GM12878 (cell line): ENCODE measurements at regions not wholly inside any gene's neighbourhood (a gene's known extent, or its start where the extent isn't known, plus 50 kb on each side); places are given as distances from the start of the nearest gene placed in this dataset.

Source experiments
- ATAC-seq: fragments of 200-7000 bp; cut with Tn5 transposase; 3 replicates; pipeline ENCODE4 v1.9.1; 2020; ENCODE audit warnings: mild to moderate bottlenecking, moderate library complexity
- BruUV-seq: library from RNA; stranded (reverse); fragments of 400-500 nt; replicated peaks from 2 replicates; lab custom pipeline; 2021; lab: Mats Ljungman, UMichigan
- CTCF ChIA-PET: fragments of 300-600 bp; sonication (Branson Sonifier 250); formaldehyde crosslinking; extraction: SDS; loops from one replicate; lab custom pipeline; 2021; ENCODE audit warnings: inconsistent platforms; lab: Yijun Ruan, JAX
- POLR2A ChIA-PET: fragments of 350-600 bp; formaldehyde crosslinking; extraction: SDS; loops from one replicate; lab custom pipeline; 2021; ENCODE audit warnings: inconsistent platforms; lab: Charles Lee
- RAD21 ChIA-PET: fragments of 300-600 bp; sonication (Branson Sonifier 250); formaldehyde crosslinking; loops from one replicate; lab custom pipeline; 2023; ENCODE audit warnings: antibody characterized with exemption; ENCODE audit not compliant: unreplicated experiment; lab: Charles Lee
- SMC1A ChIA-PET: fragments of 300-600 bp; sonication (Branson Sonifier 250); formaldehyde crosslinking; loops from one replicate; lab custom pipeline; 2023; ENCODE audit not compliant: unreplicated experiment, uncharacterized antibody; lab: Charles Lee
- DNase-seq: peaks from one replicate; pipeline ENCODE4 v3.0.0-alpha.2; 2011; ENCODE audit warnings: low read depth, low spot score
- FAIRE-seq: peaks from 3 replicates; lab custom pipeline; 2011; peaks lifted over from hg19 to GRCh38; lab: Jason Lieb, UNC
- H2AFZ ChIP-seq: 2 replicates; pipeline ENCODE4 v1.6.0; 2011; ENCODE audit warnings: low read depth, low read length, control low read depth; ENCODE audit not compliant: control insufficient read depth
- H3K27ac ChIP-seq: 2 replicates; pipeline ENCODE4 v1.5.1; 2011; ENCODE audit warnings: control low read depth; ENCODE audit not compliant: control insufficient read depth, insufficient read depth
- H3K27me3 ChIP-seq, 2 experiments: replicated peaks in 1 of 2; 2 replicates each; pipeline versions ENCODE4 v1.6.0 to v1.6.1; 2011; ENCODE audit warnings: low read length in 1 of 2; ENCODE audit not compliant: control insufficient read depth in 2 of 2, insufficient read depth in 2 of 2
- H3K36me3 ChIP-seq, 2 experiments: 2 replicates each; pipeline ENCODE4 v1.5.1; 2011; ENCODE audit warnings: low read length in 1 of 2; ENCODE audit not compliant: control insufficient read depth in 2 of 2, insufficient read depth in 2 of 2
- H3K4me1 ChIP-seq: 2 replicates; pipeline ENCODE4 v1.6.1; 2011; ENCODE audit warnings: mild to moderate bottlenecking, low read length, moderate library complexity, mixed read lengths; ENCODE audit not compliant: control insufficient read depth, insufficient read depth
- H3K4me2 ChIP-seq: 2 replicates; pipeline ENCODE4 v1.6.0; 2011; ENCODE audit warnings: control low read depth; ENCODE audit not compliant: control insufficient read depth, insufficient read depth
- H3K4me3 ChIP-seq: fragments of 200-600 bp; sonication (generic); 2 replicates; pipeline ENCODE4 v1.5.1; 2016
- H3K79me2 ChIP-seq: 2 replicates; pipeline ENCODE4 v1.6.0; 2011; ENCODE audit warnings: low read length; ENCODE audit not compliant: control insufficient read depth, insufficient read depth
- H3K9ac ChIP-seq: 2 replicates; pipeline ENCODE4 v1.8.0; 2011; ENCODE audit warnings: low read length, control low read depth, mixed read lengths; ENCODE audit not compliant: control insufficient read depth, insufficient read depth
- H3K9me3 ChIP-seq: replicated peaks from 3 replicates; pipeline ENCODE4 v1.5.1; 2011; ENCODE audit warnings: mild to moderate bottlenecking, low read length; ENCODE audit not compliant: control insufficient read depth, insufficient read depth
- H4K20me1 ChIP-seq: 2 replicates; pipeline ENCODE4 v1.6.0; 2011; ENCODE audit not compliant: control insufficient read depth, insufficient read depth
- BMI1 ChIP-seq: fragments of 450-650 bp; IDR thresholded peaks from 2 replicates; pipeline ENCODE4 v1.6.1; 2016; ENCODE audit warnings: mild to moderate bottlenecking, moderate library complexity, borderline replicate concordance
- EP300 ChIP-seq, 2 experiments: fragments of 150-350 bp in 1 of 2; IDR thresholded peaks; 2 replicates each; pipeline ENCODE4 v1.6.1; 2011 to 2012; ENCODE audit warnings: low read depth in 2 of 2, low read length in 2 of 2, borderline replicate concordance in 1 of 2, improper control_type of control experiment in 1 of 2, inconsistent platforms in 1 of 2; ENCODE audit not compliant: control insufficient read depth in 1 of 2
- FOXM1 ChIP-seq: IDR thresholded peaks from 2 replicates; pipeline ENCODE4 v1.6.1; 2012; ENCODE audit warnings: low read depth, mild to moderate bottlenecking, inconsistent platforms, low read length, moderate library complexity
- GABPA ChIP-seq: IDR thresholded peaks from 2 replicates; pipeline ENCODE4 v1.6.1; 2014; ENCODE audit warnings: antibody characterized with exemption, low read depth, mild to moderate bottlenecking, inconsistent platforms
- HDAC2 ChIP-seq: fragments of 200-600 bp; sonication (generic); IDR thresholded peaks from 2 replicates; pipeline ENCODE4 v1.6.1; 2017
- PAX5 ChIP-seq: IDR thresholded peaks from 2 replicates; pipeline ENCODE4 v1.6.1; 2011; ENCODE audit warnings: low read depth, low read length, borderline replicate concordance
- ZNF384 ChIP-seq: IDR thresholded peaks from 2 replicates; pipeline ENCODE4 v1.6.1; 2012; ENCODE audit warnings: low read depth, mild to moderate bottlenecking, low read length, improper control_type of control experiment, borderline replicate concordance
- WGBS: methylation state at CpG from one replicate; pipeline ENCODE4 v1.1.6; 2016; ENCODE audit warnings: low lambda C conversion rate; ENCODE audit not compliant: insufficient replicate concordance, insufficient coverage; ENCODE audit errors: missing lambda C conversion rate; 5-methylcytosine and 5-hydroxymethylcytosine counted together
- in situ Hi-C: fragments of 300-500 bp; cut with MboI; formaldehyde crosslinking; loops from 9 replicates; pipeline ENCODE4 v1.14.3; 2018; ENCODE audit warnings: mixed read lengths
- intact Hi-C: fragments of 100-400 bp; cut with micrococcal nuclease; formaldehyde crosslinking; loops from one replicate; pipeline ENCODE4 v1.14.2; 2022; ENCODE audit not compliant: unreplicated experiment
- TF ChIP-seq, protein P1 (sequence below): fragments of 450-650 bp; formaldehyde crosslinking; IDR thresholded peaks from 2 replicates; pipeline ENCODE4 v1.4.0; 2022; ENCODE audit warnings: mild to moderate bottlenecking, moderate library complexity
- TF ChIP-seq, protein P2 (sequence below): fragments of 450-650 bp; IDR thresholded peaks from 2 replicates; pipeline ENCODE4 v1.6.1; 2017; ENCODE audit warnings: mild to moderate bottlenecking, moderate library complexity
- TF ChIP-seq, protein P3 (sequence below): IDR thresholded peaks from 2 replicates; pipeline ENCODE4 v1.6.1; 2011; ENCODE audit warnings: low read depth, low read length, improper control_type of control experiment, borderline replicate concordance

DNA sequence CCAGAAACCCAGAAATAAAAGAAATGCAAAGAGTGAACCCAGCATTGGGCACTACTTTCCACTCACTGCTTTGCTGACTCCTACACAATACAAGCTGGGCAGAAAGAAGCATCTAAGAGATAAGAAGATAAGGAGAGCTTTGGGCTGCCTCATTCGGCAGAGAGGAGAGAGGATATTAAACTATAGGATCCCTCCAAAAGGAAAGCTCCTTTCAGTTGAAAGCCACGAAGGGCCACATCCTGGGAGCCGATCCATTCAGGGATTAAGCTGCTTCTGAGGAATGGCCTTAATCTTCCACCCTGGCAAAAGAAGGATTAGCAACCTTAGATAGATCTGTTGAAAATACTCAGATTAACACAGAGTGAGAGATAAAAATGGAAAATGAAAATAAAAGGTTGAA, 274.9 kb upstream of the PPP2R3A start:
- ChIA-PET SMC1A (interaction anchor here (1.0 kb wide), 1 partner anchor 16 kb away, joined by 3 read pairs; no protein-coding TSS in a partner anchor), CTCF (no interaction called here)

DNA sequence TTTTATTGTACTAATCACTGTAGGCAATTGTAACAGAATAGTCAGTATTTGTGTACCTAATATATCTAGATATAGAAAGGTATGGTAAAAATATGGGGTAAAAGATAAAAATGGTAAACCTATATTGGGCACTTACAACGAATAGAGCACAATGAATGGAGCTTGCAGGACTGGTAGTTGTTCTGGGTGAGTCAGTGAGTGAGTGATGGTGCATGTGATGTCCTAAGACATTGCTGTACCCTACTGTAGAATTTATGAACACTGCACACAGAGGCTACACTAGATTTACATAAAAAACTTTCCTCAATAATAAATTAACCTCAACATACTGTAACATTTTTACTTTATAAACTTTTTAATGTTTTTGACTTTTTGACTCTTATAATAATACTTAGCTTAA, 274.3 kb upstream of the PPP2R3A start:
- H3K79me2 ChIP-seq, result no peaks in the 10 kb centered on the region
- H4K20me1 ChIP-seq, result no peaks in the 10 kb centered on the region
- CTCF ChIA-PET, result no interaction called here
- no TSS peak for BruUV-seq
- H3K27ac ChIP-seq, result no peak overlapping the region
- no peaks in the 10 kb centered on the region for H3K36me3 ChIP-seq
- intact Hi-C loops, result no loop called here
- H3K9me3 ChIP-seq, result no peaks in the 10 kb centered on the region
- FAIRE-seq (no peak), DNase-seq (no peak), ATAC-seq (no peak)
- no peak overlapping the region for H3K4me2 ChIP-seq
- 0% methylated on average over 1 of the region's 1 CpG for WGBS
- H3K4me3 ChIP-seq, result no peak overlapping the region
- H2AFZ ChIP-seq, result no peak overlapping the region
- H3K4me1 ChIP-seq, result no peaks in the 10 kb centered on the region
- RAD21 ChIA-PET, result no interaction called here
- in situ Hi-C loops, result no loop called here
- no peaks in the 10 kb centered on the region for H3K27me3 ChIP-seq
- SMC1A ChIA-PET, result interaction anchor here (1.0 kb wide), 1 partner anchor 16 kb away, joined by 3 read pairs; no protein-coding TSS in a partner anchor
- POLR2A ChIA-PET, result no interaction called here
- no peak overlapping the region for H3K9ac ChIP-seq
- TF ChIP-seq, protein P1, sequence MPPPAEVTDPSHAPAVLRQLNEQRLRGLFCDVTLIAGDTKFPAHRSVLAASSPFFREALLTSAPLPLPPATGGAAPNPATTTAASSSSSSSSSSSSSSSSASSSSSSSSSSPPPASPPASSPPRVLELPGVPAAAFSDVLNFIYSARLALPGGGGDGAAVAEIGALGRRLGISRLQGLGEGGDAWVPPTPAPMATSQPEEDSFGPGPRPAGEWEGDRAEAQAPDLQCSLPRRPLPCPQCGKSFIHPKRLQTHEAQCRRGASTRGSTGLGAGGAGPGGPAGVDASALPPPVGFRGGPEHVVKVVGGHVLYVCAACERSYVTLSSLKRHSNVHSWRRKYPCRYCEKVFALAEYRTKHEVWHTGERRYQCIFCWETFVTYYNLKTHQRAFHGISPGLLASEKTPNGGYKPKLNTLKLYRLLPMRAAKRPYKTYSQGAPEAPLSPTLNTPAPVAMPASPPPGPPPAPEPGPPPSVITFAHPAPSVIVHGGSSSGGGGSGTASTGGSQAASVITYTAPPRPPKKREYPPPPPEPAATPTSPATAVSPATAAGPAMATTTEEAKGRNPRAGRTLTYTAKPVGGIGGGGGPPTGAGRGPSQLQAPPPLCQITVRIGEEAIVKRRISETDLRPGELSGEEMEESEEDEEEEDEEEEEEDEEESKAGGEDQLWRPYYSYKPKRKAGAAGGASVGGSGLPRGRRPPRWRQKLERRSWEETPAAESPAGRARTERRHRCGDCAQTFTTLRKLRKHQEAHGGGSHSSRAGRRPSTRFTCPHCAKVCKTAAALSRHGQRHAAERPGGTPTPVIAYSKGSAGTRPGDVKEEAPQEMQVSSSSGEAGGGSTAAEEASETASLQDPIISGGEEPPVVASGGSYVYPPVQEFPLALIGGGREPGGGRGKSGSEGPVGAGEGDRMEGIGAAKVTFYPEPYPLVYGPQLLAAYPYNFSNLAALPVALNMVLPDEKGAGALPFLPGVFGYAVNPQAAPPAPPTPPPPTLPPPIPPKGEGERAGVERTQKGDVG (CRISPR knock-in tag), result no peak
- no peak for TF ChIP-seq BMI1
- no peak for TF ChIP-seq FOXM1
- no peak for TF ChIP-seq HDAC2
- TF ChIP-seq PAX5, result no peak
- no peak for TF ChIP-seq GABPA
- TF ChIP-seq, protein P2, sequence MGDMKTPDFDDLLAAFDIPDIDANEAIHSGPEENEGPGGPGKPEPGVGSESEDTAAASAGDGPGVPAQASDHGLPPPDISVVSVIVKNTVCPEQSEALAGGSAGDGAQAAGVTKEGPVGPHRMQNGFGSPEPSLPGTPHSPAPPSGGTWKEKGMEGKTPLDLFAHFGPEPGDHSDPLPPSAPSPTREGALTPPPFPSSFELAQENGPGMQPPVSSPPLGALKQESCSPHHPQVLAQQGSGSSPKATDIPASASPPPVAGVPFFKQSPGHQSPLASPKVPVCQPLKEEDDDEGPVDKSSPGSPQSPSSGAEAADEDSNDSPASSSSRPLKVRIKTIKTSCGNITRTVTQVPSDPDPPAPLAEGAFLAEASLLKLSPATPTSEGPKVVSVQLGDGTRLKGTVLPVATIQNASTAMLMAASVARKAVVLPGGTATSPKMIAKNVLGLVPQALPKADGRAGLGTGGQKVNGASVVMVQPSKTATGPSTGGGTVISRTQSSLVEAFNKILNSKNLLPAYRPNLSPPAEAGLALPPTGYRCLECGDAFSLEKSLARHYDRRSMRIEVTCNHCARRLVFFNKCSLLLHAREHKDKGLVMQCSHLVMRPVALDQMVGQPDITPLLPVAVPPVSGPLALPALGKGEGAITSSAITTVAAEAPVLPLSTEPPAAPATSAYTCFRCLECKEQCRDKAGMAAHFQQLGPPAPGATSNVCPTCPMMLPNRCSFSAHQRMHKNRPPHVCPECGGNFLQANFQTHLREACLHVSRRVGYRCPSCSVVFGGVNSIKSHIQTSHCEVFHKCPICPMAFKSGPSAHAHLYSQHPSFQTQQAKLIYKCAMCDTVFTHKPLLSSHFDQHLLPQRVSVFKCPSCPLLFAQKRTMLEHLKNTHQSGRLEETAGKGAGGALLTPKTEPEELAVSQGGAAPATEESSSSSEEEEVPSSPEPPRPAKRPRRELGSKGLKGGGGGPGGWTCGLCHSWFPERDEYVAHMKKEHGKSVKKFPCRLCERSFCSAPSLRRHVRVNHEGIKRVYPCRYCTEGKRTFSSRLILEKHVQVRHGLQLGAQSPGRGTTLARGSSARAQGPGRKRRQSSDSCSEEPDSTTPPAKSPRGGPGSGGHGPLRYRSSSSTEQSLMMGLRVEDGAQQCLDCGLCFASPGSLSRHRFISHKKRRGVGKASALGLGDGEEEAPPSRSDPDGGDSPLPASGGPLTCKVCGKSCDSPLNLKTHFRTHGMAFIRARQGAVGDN, result no peak

More for the DNA sequence above, 274.9 kb upstream of the PPP2R3A start:
- Histone ChIP-seq H3K4me1 (no peaks in the 10 kb centered on the region), H4K20me1 (no peaks in the 10 kb centered on the region), H3K4me3 (no peak overlapping the region), H3K36me3 (no peaks in the 10 kb centered on the region), H3K79me2 (no peaks in the 10 kb centered on the region), H3K27ac (no peak overlapping the region)
- no TSS peak for BruUV-seq
- ChIA-PET RAD21 (no interaction called here), POLR2A (no interaction called here)
- no peak for TF ChIP-seq ZNF384
- TF ChIP-seq, protein P3, sequence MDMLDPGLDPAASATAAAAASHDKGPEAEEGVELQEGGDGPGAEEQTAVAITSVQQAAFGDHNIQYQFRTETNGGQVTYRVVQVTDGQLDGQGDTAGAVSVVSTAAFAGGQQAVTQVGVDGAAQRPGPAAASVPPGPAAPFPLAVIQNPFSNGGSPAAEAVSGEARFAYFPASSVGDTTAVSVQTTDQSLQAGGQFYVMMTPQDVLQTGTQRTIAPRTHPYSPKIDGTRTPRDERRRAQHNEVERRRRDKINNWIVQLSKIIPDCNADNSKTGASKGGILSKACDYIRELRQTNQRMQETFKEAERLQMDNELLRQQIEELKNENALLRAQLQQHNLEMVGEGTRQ, result no peak
- TF ChIP-seq EP300 (IDR thresholded peaks at IDR 0.05; ENCODE audit: borderline replicate concordance in 1 of 2, control insufficient read depth in 1 of 2, low read depth in 2 of 2, low read length in 2 of 2), result no peak
- TF ChIP-seq, all 136 proteins: peak for 0
- H3K9ac ChIP-seq, result no peak overlapping the region
- ATAC-seq (no peak), FAIRE-seq (no peak), DNase-seq (no peak)
- H2AFZ ChIP-seq, result no peak overlapping the region
- intact Hi-C loops, result no loop called here
- H3K4me2 ChIP-seq, result no peak overlapping the region
- WGBS, result 45% methylated on average over 3 of the region's 3 CpGs
- no peaks in the 10 kb centered on the region for H3K9me3 ChIP-seq
- no peaks in the 10 kb centered on the region for H3K27me3 ChIP-seq
- in situ Hi-C loops, result no loop called here
